Karpas-422 (cell line): ENCODE measurements at regions not wholly inside any gene's neighbourhood (a gene's known extent, or its start where the extent isn't known, plus 50 kb on each side); places are given as distances from the start of the nearest gene placed in this dataset.

Experiments used
- DNase-seq: peaks from one replicate; pipeline ENCODE4 v3.0.0-alpha.2; 2015
- H2AFZ ChIP-seq: fragments of 200-600 bp; sonication (generic); 2 replicates; pipeline ENCODE4 v1.6.1; 2014; ENCODE audit warnings: antibody characterized with exemption, low read length, mixed read lengths
- H3K27ac ChIP-seq: fragments of 200-600 bp; sonication (generic); 2 replicates; pipeline ENCODE4 v1.5.1; 2014; ENCODE audit warnings: mild to moderate bottlenecking, low read length, moderate library complexity
- H3K27me3 ChIP-seq: fragments of 200-600 bp; sonication (generic); 2 replicates; pipeline ENCODE4 v1.6.1; 2014; ENCODE audit warnings: low read length, mixed read lengths
- H3K36me3 ChIP-seq: fragments of 200-600 bp; sonication (generic); 2 replicates; pipeline ENCODE4 v1.6.1; 2014; ENCODE audit warnings: low read length, mixed read lengths; ENCODE audit not compliant: insufficient read depth
- H3K4me1 ChIP-seq: fragments of 200-600 bp; sonication (generic); 2 replicates; pipeline ENCODE4 v1.6.1; 2014; ENCODE audit warnings: mild to moderate bottlenecking, low read length, mixed read lengths
- H3K4me2 ChIP-seq: fragments of 200-600 bp; sonication (generic); 2 replicates; pipeline ENCODE4 v1.6.1; 2014; ENCODE audit warnings: low read length, low read depth, mild to moderate bottlenecking; ENCODE audit not compliant: poor library complexity, severe bottlenecking
- H3K4me3 ChIP-seq: fragments of 200-600 bp; sonication (generic); 2 replicates; pipeline ENCODE4 v1.5.1; 2014; ENCODE audit warnings: mild to moderate bottlenecking, antibody characterized with exemption, low read length, mixed read lengths
- H3K79me2 ChIP-seq: fragments of 200-600 bp; sonication (generic); 2 replicates; pipeline ENCODE4 v1.6.1; 2014; ENCODE audit warnings: mild to moderate bottlenecking, low read length, mixed read lengths
- H3K9ac ChIP-seq: fragments of 200-600 bp; sonication (generic); 2 replicates; pipeline ENCODE4 v1.6.0; 2014; ENCODE audit warnings: low read length
- H3K9me2 ChIP-seq: fragments of 200-600 bp; sonication (generic), shearing (Covaris generic); replicated peaks from 2 replicates; pipeline ENCODE4 v1.6.0; 2014; ENCODE audit warnings: mild to moderate bottlenecking, low read length, moderate library complexity; ENCODE audit not compliant: insufficient read depth
- H3K9me3 ChIP-seq: fragments of 300-700, 200-600 bp; sonication (generic); 2 replicates; pipeline ENCODE4 v1.6.1; 2014; ENCODE audit warnings: low read length, mixed read lengths
- H4K20me1 ChIP-seq: fragments of 200-600 bp; sonication (generic); 2 replicates; pipeline ENCODE4 v1.6.1; 2014; ENCODE audit warnings: mild to moderate bottlenecking, antibody characterized with exemption, low read length, low read depth; ENCODE audit not compliant: insufficient read depth

DNA sequence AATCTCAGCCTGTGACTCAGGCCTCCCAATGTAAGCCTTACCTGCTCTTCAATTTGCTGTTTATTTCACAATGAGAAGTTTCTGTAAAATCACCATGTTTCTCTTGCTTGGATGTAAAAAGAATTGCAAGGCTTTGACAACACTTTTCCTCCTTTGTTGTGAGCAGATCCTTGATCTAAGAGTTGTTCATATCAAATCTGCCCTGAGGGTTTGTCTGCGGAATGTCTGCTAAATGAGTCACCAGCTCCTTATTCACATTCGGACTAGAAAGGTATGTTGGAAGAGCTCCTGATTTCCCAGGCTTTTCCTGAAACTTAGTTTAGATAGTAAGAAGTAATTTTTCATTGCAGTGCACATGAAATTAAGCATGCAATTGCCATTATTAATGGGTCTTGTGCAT, 268.2 kb upstream of the TCF4 start:
- H2AFZ ChIP-seq, result no peak overlapping the region
- no peaks in the 10 kb centered on the region for H3K9me2 ChIP-seq
- no peak overlapping the region for H3K4me3 ChIP-seq
- H3K9ac ChIP-seq, result no peak overlapping the region
- no peak for DNase-seq
- no peaks in the 10 kb centered on the region for H3K79me2 ChIP-seq
- H3K27me3 ChIP-seq, result no peaks in the 10 kb centered on the region
- H3K4me2 ChIP-seq, result no peak overlapping the region
- H3K4me1 ChIP-seq, result no peaks in the 10 kb centered on the region
- peaks cover 3% of the 10 kb centered on the region; the same call in 1 of the 2 replicates for H3K9me3 ChIP-seq
- no peaks in the 10 kb centered on the region for H3K36me3 ChIP-seq
- H3K27ac ChIP-seq, result no peak overlapping the region
- H4K20me1 ChIP-seq, result no peaks in the 10 kb centered on the region

DNA sequence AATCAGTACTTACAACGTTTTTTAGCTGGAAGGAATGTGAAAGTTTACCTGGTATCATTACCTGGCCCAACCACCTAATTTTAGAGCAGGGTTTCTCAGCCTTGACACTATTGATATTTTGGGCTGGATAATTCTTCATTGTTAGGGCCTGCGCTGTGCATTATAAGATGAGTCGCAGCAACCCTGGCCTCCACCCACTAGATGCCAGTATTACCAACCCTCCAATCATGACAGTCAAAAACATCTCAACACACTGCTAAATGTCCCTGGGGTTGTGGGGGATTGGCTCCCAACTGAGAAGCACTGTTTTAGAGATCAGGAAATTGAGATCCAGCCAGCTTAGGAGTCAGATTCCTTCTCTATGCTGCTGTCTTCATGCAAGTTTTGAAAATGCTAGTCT, 265.3 kb upstream of the TCF4 start:
- Histone ChIP-seq H3K4me1 (no peaks in the 10 kb centered on the region), H2AFZ (no peak overlapping the region), H3K9me2 (no peaks in the 10 kb centered on the region), H3K4me3 (no peak overlapping the region), H3K9me3 (peaks cover 3% of the 10 kb centered on the region; the same call in 1 of the 2 replicates), H3K27ac (no peak overlapping the region), H3K79me2 (no peaks in the 10 kb centered on the region), H4K20me1 (no peaks in the 10 kb centered on the region), H3K27me3 (no peaks in the 10 kb centered on the region), H3K36me3 (no peaks in the 10 kb centered on the region), H3K4me2 (no peak overlapping the region), H3K9ac (no peak overlapping the region)
- no peak for DNase-seq

DNA sequence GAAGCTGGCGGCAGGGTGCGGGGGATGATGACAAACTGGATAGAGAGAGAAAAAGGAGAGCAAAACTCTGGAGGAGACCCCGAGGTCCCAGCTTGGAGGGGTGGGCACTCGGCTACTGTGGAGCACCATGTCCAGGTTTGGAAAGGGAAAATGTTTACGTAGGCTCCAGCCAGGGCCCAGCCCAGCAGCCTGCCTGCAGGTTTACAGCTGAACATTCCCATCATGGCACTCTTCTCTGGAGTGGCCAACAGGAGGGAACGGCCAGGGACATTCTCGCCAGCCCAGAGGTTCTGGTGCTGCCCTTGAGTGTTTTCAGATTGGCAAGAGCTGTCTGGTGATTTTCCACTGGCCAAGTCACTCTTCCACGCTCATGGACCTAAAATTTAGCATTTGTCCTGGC, 262.9 kb upstream of the TCF4 start:
- Histone ChIP-seq H3K36me3 (no peaks in the 10 kb centered on the region), H3K27ac (no peak overlapping the region), H3K4me2 (no peak overlapping the region), H4K20me1 (no peaks in the 10 kb centered on the region), H3K4me3 (no peak overlapping the region), H3K27me3 (no peaks in the 10 kb centered on the region), H3K9me3 (no peaks in the 10 kb centered on the region), H3K79me2 (no peaks in the 10 kb centered on the region), H3K9ac (no peak overlapping the region), H3K4me1 (peaks cover 4% of the 10 kb centered on the region), H3K9me2 (no peaks in the 10 kb centered on the region), H2AFZ (no peak overlapping the region)
- DNase-seq, result no peak

DNA sequence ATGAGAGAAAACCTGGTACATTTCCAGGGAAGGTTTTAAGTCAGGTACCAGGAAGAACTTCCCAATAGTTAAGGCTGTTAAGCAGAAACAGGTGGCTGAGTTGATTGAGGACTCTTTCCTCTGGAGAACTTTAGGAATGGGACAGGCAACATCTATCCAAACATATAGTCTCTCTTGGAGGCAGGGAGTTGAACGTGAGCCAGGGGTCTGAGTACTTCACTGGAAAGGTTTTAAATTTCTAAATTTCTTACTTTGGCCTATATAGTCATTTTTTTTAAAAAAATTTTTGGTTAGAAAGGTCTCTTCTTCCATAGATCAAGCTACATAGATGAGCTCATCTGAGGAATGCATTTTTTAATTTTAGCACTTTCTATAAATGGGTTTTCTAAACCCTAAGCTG, 261.4 kb upstream of the TCF4 start:
- H3K27me3 ChIP-seq, result no peaks in the 10 kb centered on the region
- H2AFZ ChIP-seq, result no peak overlapping the region
- no peak overlapping the region for H3K9ac ChIP-seq
- H3K79me2 ChIP-seq, result no peaks in the 10 kb centered on the region
- no peaks in the 10 kb centered on the region for H4K20me1 ChIP-seq
- H3K27ac ChIP-seq, result no peak overlapping the region
- no peaks in the 10 kb centered on the region for H3K9me3 ChIP-seq
- peaks cover 4% of the 10 kb centered on the region for H3K4me1 ChIP-seq
- no peak overlapping the region for H3K4me3 ChIP-seq
- H3K4me2 ChIP-seq, result no peak overlapping the region
- no peaks in the 10 kb centered on the region for H3K36me3 ChIP-seq
- no peak for DNase-seq
- H3K9me2 ChIP-seq, result no peaks in the 10 kb centered on the region

DNA sequence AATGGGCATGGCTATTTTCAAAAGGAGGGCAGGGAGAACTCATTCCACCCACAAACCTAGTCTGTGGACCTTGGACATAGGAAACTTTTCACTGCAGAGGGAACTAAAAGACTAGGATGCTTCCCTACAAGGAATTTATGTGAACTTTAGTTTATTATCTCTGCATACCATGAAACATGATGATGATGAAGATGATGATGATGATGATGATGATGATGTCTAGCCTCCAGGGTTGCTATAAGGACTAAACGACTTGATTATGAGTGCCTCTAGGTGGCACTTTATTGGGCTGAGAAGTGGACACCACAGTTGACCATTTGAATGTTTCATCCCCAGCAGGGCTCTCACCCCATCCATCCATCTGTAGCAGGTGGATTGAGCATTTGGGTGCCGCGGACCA, 260.0 kb upstream of the TCF4 start:
- no peak overlapping the region for H3K4me2 ChIP-seq
- no peak overlapping the region for H3K9ac ChIP-seq
- H3K27ac ChIP-seq, result no peak overlapping the region
- peaks cover 4% of the 10 kb centered on the region for H3K4me1 ChIP-seq
- no peaks in the 10 kb centered on the region for H3K27me3 ChIP-seq
- no peak overlapping the region for H3K4me3 ChIP-seq
- no peaks in the 10 kb centered on the region for H3K9me3 ChIP-seq
- H4K20me1 ChIP-seq, result no peaks in the 10 kb centered on the region
- no peak overlapping the region for H2AFZ ChIP-seq
- H3K9me2 ChIP-seq, result no peaks in the 10 kb centered on the region
- no peaks in the 10 kb centered on the region for H3K36me3 ChIP-seq
- DNase-seq, result no peak
- no peaks in the 10 kb centered on the region for H3K79me2 ChIP-seq

DNA sequence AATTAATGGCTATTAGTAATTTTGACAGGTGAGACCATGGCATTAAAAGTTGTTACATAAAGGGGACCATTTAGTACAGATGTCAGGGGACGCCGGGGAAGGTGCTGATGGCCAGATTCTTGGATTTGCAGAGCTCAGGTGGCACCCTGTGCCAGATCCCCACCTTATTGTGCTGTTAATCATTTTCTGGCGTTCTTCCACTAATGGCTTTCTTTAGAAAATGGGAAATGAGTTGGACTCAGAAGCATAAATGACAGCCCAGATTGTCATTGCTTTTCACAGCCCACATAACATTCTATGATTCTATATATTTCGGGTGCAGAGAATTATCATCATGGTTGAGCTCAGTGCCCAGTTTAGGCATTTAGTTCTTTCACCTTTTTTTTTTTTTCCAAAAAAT, 257.2 kb upstream of the TCF4 start:
- no peak for DNase-seq
- H4K20me1 ChIP-seq, result no peaks in the 10 kb centered on the region
- no peak overlapping the region for H3K4me2 ChIP-seq
- H3K27me3 ChIP-seq, result no peaks in the 10 kb centered on the region
- H3K36me3 ChIP-seq, result no peaks in the 10 kb centered on the region
- H3K79me2 ChIP-seq, result no peaks in the 10 kb centered on the region
- no peak overlapping the region for H3K9ac ChIP-seq
- no peaks in the 10 kb centered on the region for H3K9me2 ChIP-seq
- no peak overlapping the region for H3K27ac ChIP-seq
- no peak overlapping the region for H2AFZ ChIP-seq
- peaks cover 4% of the 10 kb centered on the region for H3K4me1 ChIP-seq
- no peak overlapping the region for H3K4me3 ChIP-seq
- peaks cover 6% of the 10 kb centered on the region for H3K9me3 ChIP-seq

DNA sequence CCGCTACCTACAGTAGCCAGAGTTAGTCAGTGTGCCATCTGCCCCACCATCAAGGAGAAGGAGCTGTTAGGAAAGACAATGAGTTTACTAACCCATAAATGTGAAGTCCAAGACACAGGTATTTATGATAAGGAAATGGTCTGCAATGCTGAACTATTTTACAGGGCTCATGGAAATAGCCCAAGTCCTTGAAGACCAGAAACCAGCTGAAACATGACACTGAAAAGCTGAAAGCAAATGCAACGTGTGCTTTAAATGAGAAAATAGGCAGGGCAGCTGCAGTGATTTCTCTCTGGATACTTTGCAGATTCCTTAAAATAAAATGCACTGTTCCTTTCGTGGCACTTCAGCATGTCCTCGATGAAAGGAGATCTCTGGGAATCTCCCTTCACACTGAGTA, 256.4 kb upstream of the TCF4 start:
- H3K27ac ChIP-seq, result no peak overlapping the region
- H3K4me2 ChIP-seq, result no peak overlapping the region
- no peaks in the 10 kb centered on the region for H4K20me1 ChIP-seq
- peaks cover 4% of the 10 kb centered on the region for H3K4me1 ChIP-seq
- no peaks in the 10 kb centered on the region for H3K36me3 ChIP-seq
- H3K9me3 ChIP-seq, result peaks cover 6% of the 10 kb centered on the region
- no peaks in the 10 kb centered on the region for H3K27me3 ChIP-seq
- no peak overlapping the region for H3K9ac ChIP-seq
- H3K4me3 ChIP-seq, result no peak overlapping the region
- H3K9me2 ChIP-seq, result no peaks in the 10 kb centered on the region
- H3K79me2 ChIP-seq, result no peaks in the 10 kb centered on the region
- H2AFZ ChIP-seq, result no peak overlapping the region
- no peak for DNase-seq

DNA sequence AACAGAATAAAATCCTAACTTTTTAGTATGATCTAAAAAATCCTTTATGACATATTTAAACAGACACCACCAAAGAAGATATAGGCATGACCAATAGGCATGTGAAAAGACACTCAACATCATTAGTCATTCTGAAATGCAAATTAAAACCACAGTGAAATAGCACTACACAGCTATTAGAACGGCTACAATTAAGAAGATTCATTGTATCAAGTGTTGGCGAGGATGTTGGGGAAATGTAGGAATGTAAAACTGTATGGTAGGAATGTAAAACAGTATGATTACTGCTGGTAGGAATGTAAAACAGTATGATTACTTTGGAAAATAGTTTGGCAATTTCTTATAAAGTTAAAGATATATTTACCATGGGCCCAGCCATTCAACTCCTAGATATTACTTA, 253.3 kb upstream of the TCF4 start:
- Histone ChIP-seq H3K4me3 (no peak overlapping the region), H3K79me2 (no peaks in the 10 kb centered on the region)

DNA sequence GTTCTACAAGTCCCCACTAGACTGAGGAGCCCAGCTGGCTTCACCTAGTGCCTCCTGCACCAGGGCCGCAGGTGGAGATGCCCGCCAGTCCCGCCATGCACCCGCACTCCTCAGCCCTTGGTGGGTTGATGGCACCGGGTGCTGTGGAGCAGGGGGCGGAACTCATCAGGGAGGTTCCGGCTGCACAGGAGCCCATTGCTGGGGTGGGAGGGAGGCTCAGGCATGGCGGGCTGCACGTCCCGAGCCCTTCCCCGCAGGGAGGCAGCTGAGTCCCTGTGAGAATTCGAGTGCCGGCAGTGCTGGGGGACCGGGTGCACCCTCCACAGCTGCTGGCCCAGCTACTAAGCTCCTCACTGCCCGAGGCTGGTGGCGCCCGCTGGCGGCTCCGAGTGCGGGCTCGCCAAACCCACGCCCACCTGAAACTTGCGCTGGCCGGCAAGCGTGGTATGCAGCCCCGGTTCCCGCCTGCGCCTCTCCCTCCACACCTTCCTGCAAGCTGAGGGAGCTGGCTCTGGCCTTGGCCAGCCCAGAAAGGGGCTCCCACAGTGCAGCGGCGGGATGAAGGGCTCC, 252.7 kb upstream of the TCF4 start:
- H3K4me2 ChIP-seq, result no peak overlapping the region
- H3K9me3 ChIP-seq, result peaks cover 6% of the 10 kb centered on the region
- H3K27ac ChIP-seq, result no peak overlapping the region
- no peaks in the 10 kb centered on the region for H3K79me2 ChIP-seq
- H2AFZ ChIP-seq, result no peak overlapping the region
- H3K4me1 ChIP-seq, result no peaks in the 10 kb centered on the region
- no peak overlapping the region for H3K4me3 ChIP-seq
- H3K9me2 ChIP-seq, result no peaks in the 10 kb centered on the region
- no peaks in the 10 kb centered on the region for H3K36me3 ChIP-seq
- H3K9ac ChIP-seq, result no peak overlapping the region
- no peaks in the 10 kb centered on the region for H4K20me1 ChIP-seq
- DNase-seq, result no peak
- no peaks in the 10 kb centered on the region for H3K27me3 ChIP-seq

More for the DNA sequence above, 253.3 kb upstream of the TCF4 start:
- Histone ChIP-seq H3K36me3 (no peaks in the 10 kb centered on the region), H3K27ac (no peak overlapping the region), H3K9ac (no peak overlapping the region), H3K4me2 (no peak overlapping the region), H2AFZ (no peak overlapping the region), H4K20me1 (no peaks in the 10 kb centered on the region), H3K4me1 (no peaks in the 10 kb centered on the region), H3K9me2 (no peaks in the 10 kb centered on the region), H3K9me3 (peaks cover 6% of the 10 kb centered on the region), H3K27me3 (no peaks in the 10 kb centered on the region)
- DNase-seq, result no peak
